ENCODE measurements at regions not wholly inside any gene's neighbourhood (a gene's known extent, or its start where the extent isn't known, plus 50 kb on each side); places are given as distances from the start of the nearest gene placed in this dataset.

- DNase-seq = no peak
Measured at GRCh38 chr1:42033629-42034028, 114.9 kb upstream of the HIVEP3 start.

DNA sequence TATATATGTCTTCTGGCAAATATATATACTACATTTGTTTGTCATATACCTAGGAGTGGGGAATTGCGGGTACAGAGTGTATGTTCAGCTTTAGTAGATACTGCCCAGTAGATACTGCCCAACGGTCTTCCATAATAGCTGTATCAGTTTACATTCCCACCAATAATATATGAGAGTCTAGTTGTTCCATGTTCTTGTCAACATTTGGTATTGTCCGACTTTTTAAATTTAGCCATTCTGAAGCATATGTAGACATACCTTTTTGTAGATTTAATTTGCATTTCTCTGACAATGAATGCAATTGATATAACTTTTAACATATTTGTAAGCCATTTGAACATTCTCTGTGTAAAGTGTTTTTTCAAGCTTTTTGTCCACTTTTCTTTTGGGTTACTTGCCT lies 99.0 kb upstream of the HIVEP3 start:
- no peak for DNase-seq

GRCh38 chr1:42017259-42017658 lies 98.5 kb upstream of the HIVEP3 start:
- no peak for DNase-seq

DNA sequence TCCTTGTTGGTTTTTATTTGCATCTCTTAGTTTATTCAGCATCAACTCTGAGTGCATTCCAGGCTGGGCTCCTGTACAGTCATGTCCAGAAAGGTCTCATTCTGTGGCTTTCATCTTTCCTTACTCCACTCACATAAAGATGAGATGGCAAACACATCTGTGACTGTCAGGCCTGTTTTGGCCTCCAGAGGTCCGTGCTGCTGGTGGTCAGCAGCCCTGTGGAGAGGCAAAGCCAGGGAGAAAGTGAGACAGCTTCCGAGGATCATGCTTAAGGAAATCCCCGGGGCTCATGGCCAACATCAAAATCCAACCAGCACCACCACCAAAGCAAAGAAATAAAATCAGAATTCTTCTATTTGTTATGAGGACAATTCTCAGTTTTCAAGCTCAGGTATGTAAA lies 96.1 kb upstream of the HIVEP3 start:
- no peak for DNase-seq

DNA sequence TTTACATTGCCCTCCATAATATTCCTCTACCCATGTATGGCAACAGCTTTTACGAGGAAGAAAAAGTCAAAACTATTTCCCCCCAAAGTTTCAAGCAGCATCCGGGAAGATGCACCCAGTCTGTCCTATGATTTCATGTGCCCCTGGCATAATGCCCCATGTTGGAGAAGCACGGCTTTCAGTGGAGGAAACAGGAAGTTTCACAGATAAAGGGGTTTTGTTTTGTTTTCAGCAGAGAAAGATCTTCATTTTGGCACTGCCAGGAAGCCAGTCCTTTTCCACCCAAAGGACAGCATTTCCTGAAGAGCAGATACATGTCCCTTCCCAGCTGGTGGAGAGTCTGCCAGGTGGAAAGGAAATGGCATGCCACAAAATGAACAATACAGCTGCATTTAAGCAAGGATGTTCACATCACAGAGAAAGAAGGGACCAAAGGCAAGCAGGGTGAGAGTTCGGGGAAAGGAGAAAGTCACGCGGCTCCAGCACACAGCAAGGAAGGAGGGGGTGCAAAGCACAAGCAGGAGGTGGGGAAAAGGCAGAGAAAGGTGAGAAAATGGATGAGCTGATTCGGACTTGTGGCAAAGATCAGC lies 95.3 kb upstream of the HIVEP3 start:
- no peak for DNase-seq

DNA sequence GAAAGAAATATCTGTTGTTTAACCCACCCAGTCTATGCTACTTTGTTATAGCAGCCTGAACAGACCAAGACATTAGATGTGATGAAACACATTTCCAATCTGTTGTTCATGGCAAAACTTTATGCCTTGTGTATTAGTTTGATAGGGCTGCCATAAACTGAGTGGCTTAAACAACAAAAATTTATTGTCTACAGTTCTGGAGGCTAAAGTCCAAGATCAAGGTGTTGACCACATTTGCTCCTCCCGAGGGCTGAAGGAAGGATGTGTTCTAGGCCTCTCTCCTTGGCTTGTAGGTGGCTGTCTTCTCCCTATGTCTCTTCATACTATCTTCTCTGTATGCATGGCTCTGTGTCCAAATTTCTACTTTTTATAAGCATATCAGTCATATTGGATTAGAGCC lies 94.1 kb upstream of the HIVEP3 start:
- no peak for DNase-seq

DNA sequence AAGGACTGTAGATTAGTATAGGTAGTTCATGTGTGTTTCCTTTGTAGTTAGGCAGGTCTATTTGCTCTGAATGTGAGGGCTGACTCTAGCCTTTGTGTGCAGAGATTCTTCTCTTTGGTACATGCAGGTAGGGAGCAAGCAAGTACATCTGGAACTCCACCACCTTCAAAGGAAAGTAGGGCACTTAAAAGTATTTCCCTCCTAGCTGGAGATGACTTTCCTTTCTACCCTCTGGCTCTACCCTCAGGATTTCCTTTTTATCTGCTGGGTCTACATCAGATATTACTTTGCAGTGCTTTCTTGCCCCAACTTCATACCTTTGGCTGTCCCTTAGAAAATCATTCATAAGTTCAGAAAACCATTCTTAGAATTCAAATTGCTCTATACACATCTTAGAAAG lies 91.7 kb upstream of the HIVEP3 start:
- no peak for DNase-seq

DNA sequence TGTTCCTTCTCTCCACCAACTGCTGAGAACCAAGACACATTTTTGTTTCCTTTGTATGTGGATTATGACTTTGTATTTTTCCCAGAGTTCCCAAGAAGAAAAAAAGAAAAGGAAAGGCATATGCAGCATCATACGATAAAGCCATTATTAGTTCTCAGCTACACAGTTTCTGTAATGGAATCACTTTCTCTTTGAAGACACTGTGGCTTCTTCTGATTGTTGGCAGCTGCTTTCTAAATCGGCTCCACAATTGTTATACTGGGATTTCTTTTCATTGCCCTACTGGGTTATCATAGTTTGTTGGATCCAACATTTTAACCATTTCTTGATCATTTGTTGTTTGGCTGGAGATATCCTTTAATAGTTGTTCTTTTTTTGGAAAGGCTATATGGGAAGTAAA lies 89.5 kb upstream of the HIVEP3 start:
- DNase-seq = no peak

GRCh38 chr1:42006836-42007235 lies 88.1 kb upstream of the HIVEP3 start:
- no peak for DNase-seq

- no peak for DNase-seq
Measured at GRCh38 chr1:42006093-42006492, 87.4 kb upstream of the HIVEP3 start.

- DNase-seq = no peak
Measured at GRCh38 chr1:42005530-42005929, 86.8 kb upstream of the HIVEP3 start.

- no peak for DNase-seq
Measured at GRCh38 chr1:42004860-42005259, 86.1 kb upstream of the HIVEP3 start.

- no peak for DNase-seq
Measured at GRCh38 chr1:42004322-42004721, 85.6 kb upstream of the HIVEP3 start.

GRCh38 chr1:42003433-42003832 lies 84.7 kb upstream of the HIVEP3 start:
- DNase-seq = no peak

GRCh38 chr1:42002220-42002619 lies 83.5 kb upstream of the HIVEP3 start:
- DNase-seq = no peak

DNA sequence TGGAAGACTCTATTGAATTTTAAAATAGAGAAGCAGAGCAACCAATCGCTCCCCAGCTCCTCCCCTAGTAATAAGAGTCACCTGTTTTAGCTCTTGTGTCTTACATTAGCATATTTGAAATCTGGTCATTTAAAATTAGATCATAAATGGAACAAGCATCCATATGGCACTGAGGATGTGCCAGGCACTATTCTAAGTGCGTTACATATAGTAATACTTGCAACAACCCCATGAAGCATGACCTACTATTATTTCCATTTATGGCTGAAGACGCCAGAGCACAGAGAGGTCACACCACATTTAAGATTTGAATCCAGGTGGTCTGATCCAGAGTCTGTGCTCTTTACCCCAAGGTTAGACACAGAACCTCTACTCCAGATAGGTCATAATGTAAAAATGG lies 82.0 kb upstream of the HIVEP3 start:
- no peak for DNase-seq

GRCh38 chr1:41999884-42000283 lies 81.2 kb upstream of the HIVEP3 start:
- DNase-seq = no peak

DNA sequence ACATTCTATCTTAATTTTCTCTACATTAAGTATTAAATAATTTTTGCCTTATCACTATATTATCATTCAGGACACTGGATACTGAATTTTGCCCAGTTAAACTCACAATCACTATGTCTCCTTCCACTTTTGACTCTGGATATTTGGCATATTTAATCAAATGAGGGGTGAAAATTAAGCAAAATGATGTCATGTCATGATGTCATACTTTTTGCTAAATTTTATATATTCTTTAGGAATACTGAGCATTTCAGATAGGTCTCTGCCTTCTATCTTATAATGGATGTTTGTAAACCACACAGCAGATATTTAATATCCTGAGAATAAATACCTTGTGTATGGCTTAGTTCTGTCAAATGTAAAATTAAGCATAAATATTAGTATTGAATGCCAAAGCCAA lies 79.5 kb upstream of the HIVEP3 start:
- DNase-seq = no peak

GRCh38 chr1:41997153-41997552 lies 78.4 kb upstream of the HIVEP3 start:
- DNase-seq = no peak

GRCh38 chr1:41995441-41996130 lies 76.9 kb upstream of the HIVEP3 start:
- no peak for DNase-seq

DNA sequence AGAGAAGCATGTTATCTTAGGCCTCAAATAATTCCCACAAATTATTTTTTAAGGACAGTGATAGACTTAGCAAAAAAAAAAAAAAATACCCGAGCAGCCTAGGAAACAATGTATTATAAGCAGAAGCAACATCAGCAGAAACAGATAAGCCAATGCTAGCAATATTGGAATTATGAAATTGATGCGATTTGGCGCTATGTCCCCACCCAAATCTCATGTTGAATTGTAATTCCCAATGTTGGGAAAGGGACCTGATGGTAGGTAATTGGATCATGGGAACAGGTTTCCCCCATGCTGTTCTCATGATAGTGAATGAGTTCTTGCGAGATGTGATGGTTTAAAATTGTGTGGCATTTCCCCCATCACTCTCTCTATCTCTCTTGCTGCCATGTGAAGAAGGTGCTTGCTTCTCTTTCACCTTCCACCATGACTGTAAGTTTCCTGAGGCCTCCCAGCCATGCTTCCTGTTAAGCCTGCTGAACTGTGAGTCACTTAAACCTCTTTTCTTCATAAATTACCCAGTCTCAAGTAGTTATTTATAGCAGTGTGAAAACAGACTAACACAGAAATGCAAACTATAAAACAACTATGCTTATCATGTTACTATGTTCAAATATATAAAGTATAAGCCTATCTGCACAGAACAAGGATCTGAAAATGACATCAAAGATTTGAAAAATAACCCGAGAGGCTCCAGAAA lies 75.6 kb upstream of the HIVEP3 start:
- no peak for DNase-seq

GRCh38 chr1:41983451-41983850 lies 64.7 kb upstream of the HIVEP3 start:
- DNase-seq = no peak

GRCh38 chr1:41981796-41982195 lies 63.1 kb upstream of the HIVEP3 start:
- no peak for DNase-seq

DNA sequence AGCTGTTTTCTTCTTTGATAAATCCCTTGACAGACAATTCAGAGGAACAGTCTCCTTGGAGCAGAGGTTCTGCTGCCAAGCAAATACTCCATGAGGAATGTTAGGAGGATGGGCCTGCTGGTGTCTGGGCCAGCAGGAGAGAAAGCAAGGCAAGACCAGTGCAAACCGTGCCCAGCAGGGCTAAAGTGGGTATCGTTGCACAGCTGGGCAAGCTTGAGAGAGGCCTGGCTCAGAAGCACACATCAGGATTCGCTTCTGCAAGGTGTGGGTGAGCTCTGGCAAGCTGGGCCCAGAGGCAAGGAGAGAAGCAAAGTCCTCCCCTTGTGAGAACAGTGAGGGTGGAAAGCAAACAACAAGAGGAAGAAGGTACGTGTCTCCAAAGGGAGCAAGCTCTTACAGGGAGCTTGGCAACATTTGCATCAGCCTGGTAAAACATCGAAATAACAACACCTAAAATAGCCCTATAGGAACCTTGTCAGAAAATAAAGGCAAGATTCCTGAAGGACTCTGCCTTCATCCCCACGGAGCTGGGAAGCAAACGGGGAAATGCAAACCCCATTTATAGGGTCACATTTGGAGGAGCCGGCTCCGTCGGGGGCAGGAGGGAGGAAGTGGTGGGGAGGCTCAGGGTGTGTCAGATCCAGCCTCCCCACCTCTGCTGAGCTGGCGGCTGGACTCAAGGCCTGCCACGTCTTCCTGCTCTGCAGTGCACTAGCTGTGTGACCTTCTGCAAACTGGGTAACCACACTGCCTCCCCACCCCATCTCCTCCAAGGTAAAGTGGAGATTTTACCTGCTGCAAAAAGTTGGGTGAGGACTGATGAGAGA lies 62.3 kb upstream of the HIVEP3 start:
- no peak for DNase-seq

Data from NCI-H1048 (cell line).